DMS53 treated with DMSO at 0.1 percent for 48 hours (cell line): ENCODE measurements at regions not wholly inside any gene's neighbourhood (a gene's known extent, or its start where the extent isn't known, plus 50 kb on each side); places are given as distances from the start of the nearest gene placed in this dataset.

Experiments
- DNase-seq: peaks from one replicate; lab custom pipeline; 2025; ENCODE audit not compliant: unreplicated experiment; lab: John Stamatoyannopoulos, UW

DNA sequence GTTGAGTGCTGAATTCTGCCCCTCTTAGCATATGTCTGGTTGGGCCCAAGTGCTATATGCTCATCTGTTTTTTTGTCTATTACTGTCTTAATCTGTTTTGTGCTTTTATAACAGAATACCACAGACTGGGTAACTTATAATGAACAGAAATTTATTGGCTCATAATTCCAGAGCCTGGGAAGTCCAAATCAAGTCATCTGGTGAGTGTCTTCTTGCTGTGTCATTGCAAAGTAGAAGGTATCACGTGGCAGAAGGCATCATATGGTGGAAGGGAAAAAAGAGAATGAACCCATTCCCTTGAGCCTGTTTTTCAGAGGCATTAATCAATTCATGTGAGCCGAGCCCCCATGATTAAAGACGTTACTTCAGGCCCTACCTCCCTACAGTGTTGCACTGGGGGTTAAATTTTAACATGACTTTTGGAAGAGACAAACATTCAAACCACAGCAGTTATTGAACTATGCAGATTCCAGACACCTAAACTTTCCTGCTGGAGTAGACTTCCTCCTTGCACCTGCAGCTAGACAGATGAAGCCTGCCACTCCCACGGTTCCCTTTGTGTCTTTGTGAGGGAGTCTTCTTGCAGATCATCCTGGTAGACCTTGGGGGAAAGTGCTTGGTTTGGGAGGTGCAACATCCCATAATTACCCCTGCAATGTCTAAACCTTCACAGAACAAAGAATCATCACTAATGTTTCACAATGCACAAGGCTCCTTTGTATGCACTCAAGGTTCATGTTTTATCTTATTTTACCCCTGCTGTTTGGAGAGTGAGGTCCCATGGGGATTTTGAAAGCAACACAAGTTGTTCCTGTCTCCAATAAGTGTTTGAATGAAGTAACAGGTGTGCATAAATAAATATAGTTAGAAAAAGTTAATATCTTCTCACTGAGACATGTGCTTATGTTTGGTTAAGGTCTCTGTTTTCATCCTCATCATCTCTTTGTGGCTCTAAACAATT, 64.7 kb upstream of the XCR1 start:
- no peak for DNase-seq

DNA sequence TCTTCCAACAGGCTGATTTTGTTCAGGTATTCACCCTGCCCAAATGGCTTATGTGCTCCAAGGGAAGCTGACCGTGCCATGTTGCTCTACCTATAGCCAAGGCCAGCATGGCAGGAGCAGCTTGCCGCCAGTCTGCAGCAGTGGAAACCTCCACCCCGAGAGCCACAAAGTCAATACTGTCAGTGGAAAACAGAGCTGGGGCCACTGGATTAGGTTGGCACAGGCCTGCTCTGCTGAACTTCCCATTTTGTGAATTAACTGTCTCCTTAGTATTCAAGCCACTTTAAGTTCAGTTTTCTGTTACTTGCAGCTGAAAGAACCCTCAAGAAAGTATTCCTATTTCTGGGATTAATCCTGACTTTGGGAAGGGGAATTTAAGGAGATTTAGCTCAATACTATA, 63.8 kb upstream of the XCR1 start:
- DNase-seq, result no peak

DNA sequence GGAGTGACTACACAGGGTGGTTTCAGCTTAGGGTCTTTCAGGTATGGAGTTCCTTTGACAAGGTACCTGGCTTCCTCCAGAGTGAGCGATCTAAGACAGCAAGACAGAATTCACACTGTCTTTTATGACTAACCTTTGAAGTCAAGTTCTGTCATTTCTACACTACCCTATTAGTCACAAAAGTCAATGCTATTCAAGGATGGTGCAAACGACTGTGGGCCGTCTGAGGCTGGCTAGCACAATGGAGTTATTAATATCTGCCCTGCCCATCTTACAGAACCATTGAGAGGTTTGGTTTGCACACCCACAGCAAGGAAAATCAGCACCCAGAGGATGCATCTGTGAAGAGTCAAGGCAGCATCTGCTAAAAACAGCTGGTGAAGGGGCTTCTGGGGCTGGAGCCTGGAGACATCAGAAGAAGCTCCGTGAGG, 62.9 kb upstream of the XCR1 start:
- DNase-seq, result no peak

DNA sequence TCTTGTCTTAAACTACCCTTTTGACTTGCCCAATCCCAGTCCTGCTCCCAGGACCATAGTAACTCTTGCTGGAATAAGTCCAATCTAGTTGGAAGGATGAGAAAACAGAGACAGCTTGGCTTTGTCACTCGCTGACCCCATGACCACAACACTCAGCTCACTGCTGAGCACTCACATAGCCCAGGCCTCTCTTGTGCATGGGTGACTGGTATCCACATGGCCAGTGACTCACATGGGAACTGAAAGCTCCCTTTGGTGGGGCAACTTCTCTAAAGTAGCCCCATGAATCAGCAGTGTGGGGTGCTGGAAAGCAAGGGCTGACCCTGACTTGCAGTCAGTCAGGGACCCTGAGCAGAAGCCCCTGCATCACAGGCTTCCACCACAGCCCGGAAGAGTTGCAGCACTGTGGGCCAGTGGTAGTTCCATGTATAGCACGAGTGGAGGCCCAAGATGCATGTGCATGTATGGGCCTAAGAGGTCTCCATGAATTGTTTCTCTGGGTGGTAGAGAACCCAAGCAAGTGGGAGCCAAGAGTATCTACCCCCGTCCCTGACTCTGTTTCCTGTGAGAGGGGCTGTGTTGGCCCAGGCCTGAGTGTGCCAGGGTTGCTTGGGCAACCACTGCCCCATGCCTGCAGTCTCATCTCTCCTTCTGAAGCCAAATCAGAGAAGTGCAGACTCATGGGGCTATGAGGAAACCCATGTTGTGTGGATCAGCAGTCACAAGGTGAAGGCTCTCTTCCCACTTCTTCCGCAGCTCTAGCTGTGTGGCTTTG, 62.1 kb upstream of the XCR1 start:
- no peak for DNase-seq

DNA sequence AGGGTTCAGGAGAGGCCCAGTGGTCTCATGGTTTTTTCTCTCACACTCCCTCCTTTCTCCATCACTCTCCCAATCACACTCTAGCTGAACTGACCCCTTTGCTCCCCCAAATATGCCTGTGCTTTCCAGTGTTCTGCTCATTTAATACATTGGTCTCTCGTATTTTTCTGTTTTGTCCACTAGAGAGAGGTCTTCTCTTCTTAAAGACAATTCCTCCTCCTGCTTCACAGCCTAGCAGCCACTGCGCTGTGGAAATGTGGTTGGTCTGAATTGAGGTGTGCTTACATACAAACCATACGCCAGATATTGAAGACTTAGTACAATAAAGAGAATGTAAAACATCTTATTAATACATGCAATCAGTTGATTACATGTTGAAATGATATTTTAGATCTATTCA, 60.6 kb upstream of the XCR1 start:
- DNase-seq, result no peak

DNA sequence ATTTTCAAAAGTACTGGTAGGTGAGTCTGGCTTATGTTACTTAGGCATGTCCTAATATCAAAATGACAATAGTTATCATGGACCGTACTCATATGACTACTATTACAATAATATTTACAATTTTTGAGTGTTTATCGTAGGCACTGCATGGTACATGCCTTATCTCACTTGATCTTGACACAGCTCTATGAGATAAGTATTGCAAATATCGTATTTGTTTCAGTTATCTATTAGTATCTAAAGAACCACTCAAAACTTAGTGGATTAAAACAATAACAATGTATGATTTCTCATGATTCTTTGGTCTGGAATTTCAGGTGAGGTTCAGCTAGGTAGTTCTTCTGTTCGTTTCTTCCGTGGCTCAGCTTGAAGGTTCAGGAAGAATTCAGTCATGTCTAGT, 59.7 kb upstream of the XCR1 start:
- no peak for DNase-seq

DNA sequence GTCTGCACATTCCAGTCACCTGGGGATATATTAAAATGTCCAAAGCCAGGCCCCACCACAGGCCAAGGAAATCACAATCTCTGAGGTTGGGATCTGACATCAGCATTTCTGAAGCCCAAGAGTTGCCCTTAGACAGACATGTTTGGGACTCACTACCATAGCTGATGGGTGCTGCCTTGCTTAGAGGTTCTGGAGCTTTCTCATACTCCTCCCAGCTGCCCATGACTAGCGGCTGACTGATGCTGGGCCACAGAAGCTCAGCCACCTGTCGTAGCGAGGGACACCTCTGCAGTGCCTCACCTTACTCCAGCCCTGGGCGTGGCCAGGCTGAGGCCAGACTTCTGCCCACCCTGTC, 58.8 kb upstream of the XCR1 start:
- no peak for DNase-seq

DNA sequence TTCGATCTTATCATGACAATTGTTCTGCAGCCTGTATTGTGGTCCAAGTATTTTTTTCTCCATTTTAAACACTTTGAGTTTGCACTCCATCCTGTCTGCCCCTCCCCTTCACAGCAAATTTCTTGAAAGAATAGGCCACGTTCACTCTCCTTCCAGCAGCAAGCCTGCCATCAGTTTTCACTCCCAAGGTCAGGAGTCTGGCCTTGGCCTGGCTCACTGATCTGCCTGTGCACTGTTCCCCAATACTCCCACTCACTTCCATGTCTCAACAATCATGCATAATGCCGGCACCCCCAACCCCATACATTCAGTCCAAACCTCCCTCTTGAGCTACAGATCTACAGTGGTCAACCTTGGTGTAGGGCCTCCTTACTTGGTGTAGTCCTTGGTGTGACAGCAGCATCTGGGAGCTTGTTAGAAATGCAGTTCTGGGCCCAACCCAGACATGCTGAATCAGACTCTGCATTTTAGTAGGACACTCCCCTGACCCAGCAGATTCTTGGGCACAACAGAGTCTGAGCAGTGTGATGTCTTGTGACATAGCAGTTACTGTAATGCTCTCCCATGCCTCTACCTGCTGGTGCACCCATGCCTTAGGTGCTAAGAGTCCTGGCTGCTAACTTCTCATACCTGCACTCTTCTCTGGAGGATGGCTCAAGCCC, 58.3 kb upstream of the XCR1 start:
- no peak for DNase-seq

DNA sequence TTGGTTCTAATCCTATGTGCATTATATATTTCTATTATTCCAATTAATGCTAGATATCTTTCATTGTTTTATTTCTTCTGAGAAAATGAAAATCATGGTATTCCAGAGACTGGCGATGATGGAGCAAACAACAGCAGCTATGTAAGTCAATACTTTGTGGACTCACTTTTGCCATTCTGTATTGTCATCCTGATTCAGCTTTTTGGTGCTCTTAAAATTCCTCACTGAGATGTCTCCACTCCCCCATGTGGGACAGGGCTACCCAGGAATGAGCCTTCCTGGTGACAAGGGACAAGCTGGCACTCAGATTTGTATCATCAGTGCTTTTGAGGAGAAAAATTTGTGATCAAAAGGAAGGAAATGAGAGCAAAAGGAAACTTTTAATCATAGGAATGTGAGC, 56.7 kb upstream of the XCR1 start:
- DNase-seq, result no peak

DNA sequence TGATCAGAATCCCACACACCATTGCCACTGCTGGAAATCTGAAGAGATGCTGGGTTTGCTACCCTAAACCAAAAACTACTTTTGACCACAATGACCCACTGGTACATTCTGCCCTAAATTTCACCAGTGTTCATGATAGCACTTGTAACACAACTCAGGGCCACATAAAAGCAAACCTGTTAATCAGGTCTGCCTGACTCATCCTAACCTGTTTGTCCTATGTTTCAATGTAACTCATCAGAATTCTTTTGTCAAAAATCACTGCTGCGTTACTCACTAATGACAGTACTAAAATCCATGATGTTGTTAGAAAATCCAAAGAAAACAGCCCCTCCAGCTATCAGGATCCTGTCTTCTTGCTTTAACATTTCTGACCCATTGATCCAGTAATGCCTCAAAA, 55.6 kb upstream of the XCR1 start:
- DNase-seq, result no peak

DNA sequence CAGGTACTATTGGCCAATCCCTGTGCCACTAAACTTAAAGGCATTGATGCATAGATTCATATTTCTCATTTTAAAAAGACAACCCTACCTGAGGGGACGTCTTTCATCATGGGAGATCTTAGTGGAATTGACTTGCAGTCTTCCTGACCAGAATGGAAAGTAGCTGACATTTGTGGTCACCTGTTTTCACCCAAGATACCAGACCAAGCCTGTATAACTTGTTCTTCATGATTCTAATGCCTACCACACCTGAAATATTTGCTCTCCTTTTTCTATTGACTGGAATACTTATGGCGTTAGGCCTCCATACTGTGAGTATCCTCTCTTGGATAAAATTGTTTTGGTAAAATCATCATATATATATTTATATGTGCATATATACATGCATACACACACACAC, 54.7 kb upstream of the XCR1 start:
- DNase-seq, result no peak

DNA sequence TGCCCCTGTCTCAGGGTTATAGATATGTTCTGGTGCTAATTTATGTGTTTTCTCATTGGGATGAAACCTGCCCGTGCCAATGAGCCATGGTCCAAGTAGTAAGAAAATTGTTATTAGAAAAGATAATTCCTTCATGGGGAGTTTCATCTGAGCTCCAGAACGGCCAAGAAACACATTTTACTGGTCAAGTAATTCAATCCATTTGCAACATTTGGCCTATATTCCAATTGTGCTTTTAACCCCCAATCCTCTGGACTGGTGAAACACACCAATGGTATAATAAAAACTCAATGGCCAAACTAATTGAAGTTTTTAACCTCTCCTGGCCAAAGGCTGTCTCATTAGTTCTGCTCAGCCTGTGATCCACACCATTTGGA, 53.7 kb upstream of the XCR1 start:
- DNase-seq, result no peak

DNA sequence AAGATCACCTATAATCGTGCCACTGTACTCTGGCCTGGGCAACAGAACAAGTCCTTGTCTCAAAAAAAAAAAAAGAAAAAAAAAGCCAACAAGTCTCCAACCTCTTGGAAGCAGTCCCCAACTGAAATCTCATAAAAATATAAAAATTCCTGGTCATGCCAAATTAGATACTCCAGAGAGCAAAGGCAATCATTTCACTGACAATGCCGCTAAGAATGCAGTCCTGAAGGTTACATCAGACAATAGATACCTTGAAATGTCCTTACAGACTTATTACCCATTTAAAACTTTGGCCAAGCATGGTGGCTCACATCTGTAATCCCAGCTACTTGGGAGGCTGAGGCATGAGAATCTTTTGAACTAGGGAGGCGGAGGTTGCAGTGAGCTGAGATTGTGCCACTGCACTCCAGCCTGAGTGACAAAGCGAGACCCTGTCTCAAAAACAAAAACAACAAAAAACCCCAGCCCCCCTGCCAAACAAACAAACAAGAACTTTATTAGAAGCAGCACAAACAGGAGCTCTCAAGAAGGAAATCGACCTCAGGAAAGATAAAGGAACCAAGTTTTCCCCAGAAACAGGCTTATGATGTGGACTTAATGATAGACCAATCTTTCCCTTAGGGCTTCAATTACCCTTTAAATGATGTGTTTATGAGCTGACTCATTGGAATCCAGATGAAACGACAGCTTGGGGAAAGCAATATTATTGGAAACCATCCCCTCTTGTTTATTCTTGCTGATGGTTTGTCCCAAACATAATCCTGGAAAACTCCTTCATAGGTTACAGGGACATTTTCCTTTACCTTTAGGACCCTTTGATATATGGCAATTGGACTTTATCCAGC, 53.1 kb upstream of the XCR1 start:
- DNase-seq, result no peak

DNA sequence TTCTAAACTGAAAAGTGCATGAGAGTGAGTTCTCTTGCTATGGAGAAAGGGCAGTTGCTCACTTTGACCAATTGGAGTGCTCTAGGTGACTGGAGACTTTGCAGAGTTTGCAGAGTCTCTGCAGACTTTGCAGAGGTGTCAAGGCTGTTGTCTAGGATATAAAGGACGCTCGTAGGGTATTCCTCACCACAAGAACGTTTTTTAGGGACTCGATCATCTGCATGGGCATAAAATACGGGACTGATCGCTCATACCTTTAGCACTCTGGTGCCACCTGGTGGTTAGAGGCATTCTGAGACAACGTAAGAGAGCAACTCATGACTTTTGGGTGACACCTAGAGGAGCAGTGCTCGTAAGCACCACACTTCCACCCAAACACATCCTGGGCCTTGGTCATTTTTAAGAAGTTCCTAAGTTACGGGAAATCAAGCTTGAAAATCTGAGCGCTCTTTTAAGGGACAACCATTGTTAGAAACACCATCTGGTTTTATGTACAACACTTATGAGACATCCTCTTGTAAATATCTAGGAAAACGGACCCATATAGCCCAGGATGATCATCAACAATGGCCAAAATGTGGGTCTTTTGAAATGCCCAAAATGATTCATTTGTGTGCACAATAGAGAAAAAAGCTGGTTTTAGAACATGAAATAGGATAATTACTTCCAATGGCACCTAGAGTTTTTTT, 51.6 kb upstream of the XCR1 start:
- DNase-seq, result peak; percentile 16
